ENCODE measurements at regions not wholly inside any gene's neighbourhood (a gene's known extent, or its start where the extent isn't known, plus 50 kb on each side); places are given as distances from the start of the nearest gene placed in this dataset.
"Not testable (repeated sequence)": the region's sequence is repeated elsewhere in the genome, so short reads cannot be mapped to it uniquely, and the experiment has no call there.

DNA sequence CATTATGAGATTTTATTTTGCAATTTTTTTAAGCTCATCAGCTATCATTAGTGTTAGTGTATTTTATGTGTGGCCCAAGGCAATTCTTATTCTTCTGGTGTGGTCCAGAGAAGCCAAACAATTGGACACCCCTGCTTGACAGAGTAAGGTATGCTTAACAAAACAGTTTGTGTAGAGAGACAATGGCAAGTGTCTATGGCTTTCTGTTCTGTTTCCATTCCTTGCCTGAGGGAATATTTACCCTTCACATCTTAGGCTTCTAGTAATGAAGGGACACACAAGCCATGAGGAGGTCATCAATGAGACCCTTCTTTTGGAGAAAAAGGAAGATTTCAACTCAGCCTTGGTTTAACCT, 1278.4 kb upstream of the TENM4 start:
- DNase-seq: no peak

DNA sequence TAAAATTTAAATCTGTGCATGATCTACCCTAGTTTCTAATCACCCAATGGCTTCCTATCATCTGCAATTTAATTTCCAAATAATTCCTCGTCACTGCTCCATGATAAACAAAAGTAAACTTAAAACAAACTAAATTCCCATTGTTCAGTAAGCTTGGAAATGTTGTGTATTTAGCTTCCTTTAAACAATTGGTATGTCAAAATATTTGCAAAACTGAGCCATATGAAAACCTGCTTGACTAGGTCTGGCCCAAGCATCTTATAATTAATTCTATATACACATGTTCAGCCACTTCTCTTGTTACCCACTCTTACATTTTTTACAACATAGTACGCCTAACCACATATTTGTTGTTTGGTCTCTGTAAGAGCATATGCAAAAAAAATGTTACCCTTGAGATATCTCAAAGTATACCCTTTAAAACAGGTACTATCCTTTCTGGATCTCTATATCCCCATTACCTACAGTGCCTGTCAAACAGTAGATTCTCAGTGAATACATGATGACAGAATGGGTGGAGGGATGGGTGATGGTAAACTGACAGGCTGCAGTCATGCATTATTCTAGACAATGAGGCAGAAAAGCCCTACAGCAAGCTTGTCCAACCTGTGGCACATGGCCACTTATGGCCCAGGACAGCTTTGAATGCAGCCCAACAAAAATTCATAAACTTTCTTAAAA, 1277.9 kb upstream of the TENM4 start:
- DNase-seq: no peak

- DNase-seq: no peak
Measured at GRCh38 chr11:80702264-80702663, 1261.4 kb upstream of the TENM4 start.

DNA sequence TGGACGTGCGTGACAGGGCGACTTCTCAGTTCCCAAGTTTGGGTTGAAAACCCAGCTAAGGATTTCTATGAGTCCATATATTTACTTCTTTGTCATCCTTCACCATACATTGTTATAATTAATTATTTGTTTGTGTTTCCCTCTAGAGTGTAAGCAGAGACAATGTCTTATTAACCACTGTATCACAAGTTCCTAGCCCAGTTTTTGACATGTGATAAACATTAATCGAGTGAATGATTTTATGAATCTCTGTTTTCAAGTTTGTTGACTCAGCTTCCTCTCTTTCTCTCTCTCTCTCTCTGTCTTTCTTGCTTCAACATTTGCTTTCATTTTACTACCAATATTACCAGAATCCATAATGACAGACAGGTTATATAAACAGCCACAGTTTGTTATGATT, 1259.6 kb upstream of the TENM4 start:
- no peak for DNase-seq

DNA sequence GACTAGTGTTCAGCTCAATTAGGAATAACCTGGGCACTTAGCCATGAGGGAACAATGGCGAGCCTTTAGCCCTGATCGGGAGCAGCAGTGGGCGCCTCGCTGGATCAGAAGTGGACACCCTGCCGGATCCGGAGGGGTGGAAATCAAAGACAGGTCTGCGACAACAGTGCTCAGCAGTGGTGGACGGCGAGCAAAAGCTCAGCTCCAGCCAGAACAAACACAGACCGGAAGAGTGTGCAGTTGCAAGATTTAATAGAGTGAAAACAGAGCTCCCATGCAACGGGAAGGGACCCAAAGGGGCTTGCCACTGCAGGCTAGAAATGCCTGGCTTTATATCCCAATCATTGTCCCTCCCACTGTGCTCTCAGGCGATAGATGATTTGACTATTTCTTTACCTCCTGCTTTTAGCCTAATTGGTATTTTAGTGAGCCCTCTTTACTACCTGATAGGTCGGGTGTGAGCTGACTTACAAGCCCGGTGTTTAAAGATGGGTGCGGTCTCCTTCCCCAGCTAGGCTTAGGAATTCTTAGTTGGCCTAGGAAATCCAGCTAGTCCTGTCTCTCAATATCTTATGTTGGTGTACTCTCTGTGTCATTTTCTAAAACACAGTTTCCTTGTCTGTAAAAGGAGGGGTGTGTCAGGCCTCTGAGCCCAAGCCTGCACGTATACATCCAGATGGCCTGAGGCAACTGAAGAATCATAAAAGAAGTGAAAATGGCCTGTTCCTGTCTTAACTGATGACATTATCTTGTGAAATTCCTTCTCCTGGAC, 1258.8 kb upstream of the TENM4 start:
- DNase-seq: not testable (repeated sequence)

GRCh38 chr11:80698637-80699036, 1257.8 kb upstream of the TENM4 start:
- no peak for DNase-seq

- DNase-seq: no peak
Measured at GRCh38 chr11:80694385-80694784, 1253.6 kb upstream of the TENM4 start.

DNA sequence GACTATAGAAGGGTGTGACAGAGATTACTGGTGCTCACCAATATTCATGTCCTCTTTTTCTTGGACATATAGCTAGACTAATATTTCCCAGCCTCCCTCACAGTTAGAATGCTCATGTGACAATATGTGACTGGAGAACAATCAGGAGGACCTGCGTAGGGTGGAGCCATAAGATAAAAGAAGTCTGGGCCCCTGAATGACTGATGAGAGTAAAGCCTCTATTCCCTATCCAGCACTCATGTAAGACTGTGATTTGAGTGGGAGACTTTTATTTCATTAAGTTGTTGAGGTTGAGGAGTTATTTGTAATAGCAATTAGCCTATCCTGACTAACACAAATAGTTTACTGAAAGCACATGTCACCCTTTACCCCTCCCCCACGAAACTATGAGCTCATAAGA, 1247.1 kb upstream of the TENM4 start:
- DNase-seq: no peak

GRCh38 chr11:80686889-80687288, 1246.1 kb upstream of the TENM4 start:
- DNase-seq: no peak

- DNase-seq: no peak
Measured at GRCh38 chr11:80673566-80673965, 1232.7 kb upstream of the TENM4 start.

GRCh38 chr11:80669620-80670019, 1228.8 kb upstream of the TENM4 start:
- DNase-seq: no peak

DNA sequence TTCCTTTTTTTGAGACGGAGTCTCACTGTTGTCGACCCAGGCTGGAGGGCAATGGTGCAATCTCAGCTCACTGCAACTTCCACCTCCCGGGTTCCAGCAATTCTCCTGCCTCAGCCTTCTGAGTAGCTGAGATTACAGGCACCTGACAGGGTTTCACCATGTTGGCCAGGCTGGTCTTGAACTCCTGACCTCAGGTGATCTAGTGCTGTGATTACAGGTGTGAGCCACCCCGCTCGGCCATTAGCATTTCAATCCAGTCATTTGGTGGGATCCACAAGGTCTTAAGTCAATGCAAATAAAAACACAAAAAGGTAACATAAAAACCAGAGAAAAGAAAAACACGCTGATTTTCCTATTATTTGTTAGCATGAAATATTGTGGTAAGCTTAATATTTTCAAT, 1227.2 kb upstream of the TENM4 start:
- no peak for DNase-seq

- DNase-seq: no peak
Measured at GRCh38 chr11:80655834-80656233, 1215.0 kb upstream of the TENM4 start.

- DNase-seq: no peak
Measured at GRCh38 chr11:80650966-80651365, 1210.1 kb upstream of the TENM4 start.

DNA sequence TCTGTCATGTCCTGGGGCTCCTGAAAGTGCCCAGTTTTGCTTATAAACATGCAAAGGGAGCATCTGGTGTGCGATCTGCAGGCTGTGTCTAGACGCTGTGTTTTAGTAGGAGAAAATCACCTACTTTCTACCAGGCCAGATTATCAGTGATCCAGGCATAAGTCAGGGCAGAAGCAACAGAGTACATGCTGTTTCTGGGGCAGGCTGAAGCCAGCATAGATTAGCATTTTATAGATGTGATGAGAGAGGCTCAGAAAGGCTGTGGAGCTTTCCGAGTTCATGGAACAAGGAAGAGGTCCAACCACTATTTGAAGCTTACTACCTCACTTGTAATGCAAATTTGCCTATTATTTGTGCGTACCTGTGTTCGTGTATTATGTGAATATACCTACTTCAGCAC, 1208.4 kb upstream of the TENM4 start:
- no peak for DNase-seq

- no peak for DNase-seq
Measured at GRCh38 chr11:80638296-80638695, 1197.5 kb upstream of the TENM4 start.

DNA sequence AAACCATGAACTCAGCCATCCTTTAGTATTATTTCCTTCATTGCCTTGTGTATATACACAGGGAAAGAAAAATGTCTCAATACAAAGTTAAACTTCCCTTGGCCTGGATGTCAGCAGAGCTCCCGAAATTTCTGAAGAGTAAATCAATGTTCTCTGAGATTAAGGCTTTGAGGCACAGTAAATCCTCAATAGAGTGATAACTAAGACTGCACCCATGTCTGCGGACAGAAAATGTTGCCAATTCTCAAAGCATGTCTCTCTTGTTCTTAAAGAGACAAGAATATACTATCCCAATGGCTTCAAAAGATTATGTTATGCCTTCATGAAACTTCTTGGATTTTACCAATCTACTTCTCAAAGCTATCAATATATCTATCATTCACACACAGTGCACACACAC, 1196.7 kb upstream of the TENM4 start:
- no peak for DNase-seq

GRCh38 chr11:80636999-80637398, 1196.2 kb upstream of the TENM4 start:
- DNase-seq: no peak

DNA sequence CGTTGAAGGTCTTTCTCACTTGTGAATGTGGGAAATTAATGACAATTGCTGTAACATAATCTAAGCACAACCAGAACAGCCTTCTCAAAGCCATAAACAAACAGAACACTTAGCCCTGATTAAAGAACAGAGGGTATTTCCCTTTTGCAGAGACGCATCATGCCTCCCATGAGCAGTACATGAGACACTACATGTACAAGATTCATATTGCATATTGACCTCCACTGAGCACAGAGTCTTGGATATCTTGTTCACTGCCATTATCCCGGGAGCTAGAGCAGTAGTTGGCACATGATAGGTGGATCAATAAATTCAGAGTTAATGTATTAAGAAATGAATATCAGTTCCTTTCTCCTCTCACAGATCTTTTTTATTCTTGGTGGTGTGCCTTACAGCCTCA, 1194.3 kb upstream of the TENM4 start:
- no peak for DNase-seq

GRCh38 chr11:80632691-80633090, 1191.9 kb upstream of the TENM4 start:
- DNase-seq: no peak

- no peak for DNase-seq
Measured at GRCh38 chr11:80632156-80632555, 1191.3 kb upstream of the TENM4 start.

DNA sequence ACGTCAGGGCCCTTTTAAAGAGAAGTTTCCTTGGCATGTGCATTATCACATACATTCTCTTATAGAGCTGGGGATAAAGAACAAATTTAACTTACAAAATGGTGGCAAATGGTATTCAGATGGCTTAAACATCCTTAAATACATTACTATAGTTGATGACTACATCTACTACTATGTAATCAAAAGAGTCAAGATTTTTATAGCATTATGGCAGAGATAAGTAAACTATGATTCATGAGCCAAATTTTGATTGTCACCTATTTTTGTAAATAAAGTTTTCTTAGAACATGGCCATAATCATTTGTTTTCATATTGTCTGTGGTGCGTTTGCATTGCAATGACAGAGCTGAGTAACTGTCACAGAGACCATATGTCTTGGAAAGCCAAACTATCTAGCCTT, 1188.6 kb upstream of the TENM4 start:
- no peak for DNase-seq

DNA sequence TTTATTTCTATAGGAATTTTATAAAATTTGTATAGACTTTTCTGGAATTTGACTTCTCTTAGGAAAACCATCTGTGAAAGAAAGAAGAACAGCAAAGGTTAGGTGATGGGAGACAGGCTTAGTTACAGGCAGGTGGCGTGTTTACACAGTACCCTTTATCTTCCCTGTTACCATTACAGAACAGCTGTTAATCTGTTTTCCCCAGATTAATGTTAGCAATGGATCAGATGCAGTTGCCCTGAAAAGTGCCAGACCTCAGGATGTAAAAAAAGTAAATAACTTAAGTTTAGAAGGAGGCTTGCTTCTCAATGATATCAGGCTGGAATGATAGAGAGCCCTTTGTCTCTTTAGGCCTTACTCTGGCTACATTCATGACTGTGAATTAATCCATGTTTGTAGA, 1186.5 kb upstream of the TENM4 start:
- DNase-seq: no peak

DNA sequence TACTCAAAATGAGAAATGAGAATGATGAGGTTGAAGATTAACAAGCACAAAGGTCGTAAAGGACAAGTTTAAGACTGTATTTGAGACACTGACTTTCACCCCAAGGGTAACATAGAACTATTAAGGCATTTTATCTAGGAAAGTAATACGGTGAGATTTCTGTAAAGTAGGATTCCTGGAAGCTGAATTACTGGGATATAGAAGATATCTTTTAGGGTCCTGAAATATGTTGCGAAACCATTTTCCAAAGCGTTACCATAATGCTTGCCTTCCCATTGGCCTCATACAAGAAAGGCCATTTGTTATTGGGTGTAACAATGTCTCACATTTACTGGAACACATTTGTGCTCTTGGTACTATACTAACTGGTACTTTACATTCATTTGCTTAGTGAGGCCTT, 1185.9 kb upstream of the TENM4 start:
- no peak for DNase-seq

DNA sequence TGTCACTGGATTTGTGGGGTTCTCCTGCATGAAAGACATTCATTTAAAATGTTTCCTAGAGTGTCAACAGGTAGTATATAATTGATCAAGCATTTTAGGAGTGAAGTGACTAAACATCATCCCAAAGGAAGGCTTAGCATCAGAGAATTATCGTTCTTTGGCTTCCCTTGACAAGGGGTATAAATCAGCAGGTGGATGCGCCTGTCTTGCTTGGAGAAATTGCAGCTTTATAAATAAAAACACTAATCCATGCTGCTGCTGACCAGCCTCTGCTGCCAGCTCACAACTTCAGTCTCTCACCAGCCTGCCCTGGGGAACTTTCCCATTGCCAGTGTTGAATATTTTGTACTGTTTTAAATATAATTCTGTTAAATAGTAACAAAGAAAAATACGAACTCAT, 1184.7 kb upstream of the TENM4 start:
- no peak for DNase-seq
